IPS DF 4.7 (cell line): ENCODE measurements at regions not wholly inside any gene's neighbourhood (a gene's known extent, or its start where the extent isn't known, plus 50 kb on each side); places are given as distances from the start of the nearest gene placed in this dataset.

Source experiments
- DNase-seq: peaks from one replicate; pipeline ENCODE4 v3.0.0-alpha.2; 2013; ENCODE audit warnings: low spot score; ENCODE audit errors: extremely low read depth

DNA sequence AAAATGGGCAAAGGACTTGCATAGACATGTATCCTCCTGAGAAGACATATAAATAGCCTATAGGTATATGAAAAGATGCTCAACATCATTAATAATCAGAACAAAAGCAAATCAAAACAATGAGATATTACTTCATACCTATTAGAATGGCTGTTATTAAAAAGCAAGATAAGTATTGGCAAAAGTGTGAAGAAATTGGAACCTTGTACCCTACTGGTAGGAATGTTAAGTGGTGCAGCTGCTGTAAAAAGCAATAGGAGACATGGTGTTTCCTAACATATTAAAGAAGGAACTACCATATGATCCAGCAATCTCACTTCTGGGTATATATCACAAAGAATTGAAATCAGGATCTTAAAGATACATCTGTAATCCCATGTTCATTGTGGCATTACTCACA, 69.8 kb upstream of the PRR16 start:
- DNase-seq, result no peak

DNA sequence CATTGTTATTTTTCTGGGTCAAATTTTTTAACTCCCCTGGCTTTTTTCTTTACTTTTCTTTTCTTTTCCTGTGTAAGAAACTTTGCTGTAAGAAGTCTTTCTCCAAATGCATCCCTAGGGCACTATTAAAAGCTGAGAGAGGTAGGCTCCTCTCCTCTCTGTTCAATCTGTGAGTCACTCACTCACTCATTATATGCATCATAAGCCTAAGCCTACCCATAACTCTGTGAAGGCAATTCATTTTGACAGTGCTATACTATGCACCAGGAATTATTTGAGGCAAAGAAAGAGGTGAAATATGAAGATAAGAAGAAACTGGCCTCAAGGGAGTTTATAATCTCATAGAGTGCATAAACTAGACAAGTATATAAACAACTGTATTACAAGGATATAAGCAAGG, 67.9 kb upstream of the PRR16 start:
- no peak for DNase-seq

DNA sequence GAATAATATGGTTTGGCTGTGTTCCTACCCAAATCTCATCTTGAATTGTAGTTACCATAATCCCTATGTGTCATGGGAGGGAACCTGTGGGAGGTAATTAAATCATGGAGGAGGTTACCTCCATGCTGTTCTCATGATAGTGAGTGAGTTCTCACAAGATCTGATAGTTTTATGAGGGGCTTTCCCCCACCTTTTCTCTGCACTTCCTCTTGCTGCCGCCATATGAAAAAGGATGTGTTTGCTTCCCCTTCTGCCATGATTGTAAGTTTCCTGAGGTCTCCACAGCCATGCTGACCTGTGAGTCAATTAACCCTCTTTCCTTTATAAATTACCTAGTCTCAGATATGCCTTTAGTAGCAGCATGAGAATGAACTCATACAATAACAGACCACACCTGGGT, 63.7 kb upstream of the PRR16 start:
- no peak for DNase-seq

DNA sequence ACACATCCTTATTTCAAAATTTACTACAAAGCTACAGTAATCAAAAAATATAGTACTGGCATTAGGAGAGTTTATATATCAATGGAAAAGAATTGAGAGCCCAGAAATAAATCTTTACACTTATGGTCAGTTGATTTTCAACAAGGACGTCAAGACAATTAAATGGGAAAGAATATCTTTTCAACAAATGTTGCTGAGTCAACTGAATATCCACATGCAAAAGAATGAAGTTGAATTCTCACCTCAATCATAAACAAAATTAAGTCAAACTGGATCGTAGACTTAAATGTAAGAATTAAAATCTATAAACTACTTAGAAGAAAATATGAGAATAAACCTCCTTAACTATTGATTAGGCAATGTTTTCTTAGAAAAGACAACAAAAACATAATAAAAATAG, 61.5 kb upstream of the PRR16 start:
- no peak for DNase-seq

DNA sequence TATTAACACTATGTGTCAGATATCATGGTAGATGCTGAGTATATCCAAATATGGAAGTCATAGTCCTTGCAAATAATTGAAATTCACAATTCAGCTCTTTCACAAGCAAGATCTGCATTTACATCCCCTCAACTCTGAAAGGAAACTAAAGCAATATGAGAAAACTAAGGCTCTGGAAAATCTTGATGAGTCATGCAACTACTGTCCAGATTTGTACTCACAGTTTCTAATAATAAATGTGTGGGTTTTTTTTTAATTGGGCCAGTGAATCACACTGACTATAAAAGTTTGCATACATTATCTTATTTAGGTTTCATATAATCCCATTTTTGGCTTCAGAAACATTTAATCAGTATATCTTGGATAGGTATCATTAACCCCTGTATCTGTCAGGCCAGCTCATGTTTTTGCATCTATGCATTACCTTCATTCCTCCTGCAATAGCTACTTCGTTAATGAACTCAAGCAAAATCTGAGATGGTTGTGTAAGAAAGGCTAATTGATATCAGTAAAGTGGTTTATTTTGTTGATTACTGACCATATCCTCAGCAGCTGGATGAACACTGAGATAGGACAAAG, 58.7 kb upstream of the PRR16 start:
- DNase-seq, result no peak

DNA sequence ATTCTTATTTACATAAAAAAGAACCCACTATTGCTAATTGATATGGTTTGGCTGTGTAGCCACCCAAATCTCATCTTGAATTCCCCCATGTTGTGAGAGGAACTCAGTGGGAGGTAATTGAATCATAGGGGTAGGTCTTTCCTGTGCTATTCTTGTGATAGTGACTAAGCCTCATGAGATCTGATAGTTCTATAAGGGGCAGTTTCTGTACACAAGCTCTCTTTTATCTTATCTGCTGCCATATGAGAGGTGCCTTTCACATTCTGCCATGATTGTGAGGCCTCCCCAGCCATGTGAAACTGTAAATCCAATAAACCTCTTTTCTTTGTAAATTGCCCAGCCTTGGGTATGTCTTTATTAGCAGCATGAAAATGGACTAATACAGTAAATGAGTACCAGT, 58.2 kb upstream of the PRR16 start:
- DNase-seq, result no peak

DNA sequence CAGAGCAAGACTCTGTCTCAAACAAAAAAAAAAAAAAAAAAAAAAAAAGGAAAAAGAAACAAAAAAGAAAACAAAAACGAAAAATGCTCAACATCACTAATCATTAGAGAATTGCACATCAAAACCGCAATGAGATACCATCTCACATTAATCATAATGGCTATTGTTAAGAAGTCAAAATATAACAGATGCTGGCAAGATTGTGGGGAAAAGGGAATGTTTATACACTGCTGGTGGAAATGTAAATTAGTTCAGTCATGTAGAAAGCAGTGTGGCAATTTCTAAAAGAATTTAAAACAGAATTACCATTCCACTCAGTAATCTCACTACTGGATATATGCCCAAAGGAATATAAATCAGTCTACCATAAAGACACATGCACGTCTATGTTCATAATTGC, 50.4 kb upstream of the PRR16 start:
- no peak for DNase-seq
